Karpas-422 (cell line): ENCODE measurements at regions not wholly inside any gene's neighbourhood (a gene's known extent, or its start where the extent isn't known, plus 50 kb on each side); places are given as distances from the start of the nearest gene placed in this dataset.

ENCODE experiments used
- DNase-seq: peaks from one replicate; pipeline ENCODE4 v3.0.0-alpha.2; 2015
- H2AFZ ChIP-seq: fragments of 200-600 bp; sonication (generic); 2 replicates; pipeline ENCODE4 v1.6.1; 2014; ENCODE audit warnings: antibody characterized with exemption, low read length, mixed read lengths
- H3K27ac ChIP-seq: fragments of 200-600 bp; sonication (generic); 2 replicates; pipeline ENCODE4 v1.5.1; 2014; ENCODE audit warnings: mild to moderate bottlenecking, low read length, moderate library complexity
- H3K27me3 ChIP-seq: fragments of 200-600 bp; sonication (generic); 2 replicates; pipeline ENCODE4 v1.6.1; 2014; ENCODE audit warnings: low read length, mixed read lengths
- H3K36me3 ChIP-seq: fragments of 200-600 bp; sonication (generic); 2 replicates; pipeline ENCODE4 v1.6.1; 2014; ENCODE audit warnings: low read length, mixed read lengths; ENCODE audit not compliant: insufficient read depth
- H3K4me1 ChIP-seq: fragments of 200-600 bp; sonication (generic); 2 replicates; pipeline ENCODE4 v1.6.1; 2014; ENCODE audit warnings: mild to moderate bottlenecking, low read length, mixed read lengths
- H3K4me2 ChIP-seq: fragments of 200-600 bp; sonication (generic); 2 replicates; pipeline ENCODE4 v1.6.1; 2014; ENCODE audit warnings: low read length, low read depth, mild to moderate bottlenecking; ENCODE audit not compliant: poor library complexity, severe bottlenecking
- H3K4me3 ChIP-seq: fragments of 200-600 bp; sonication (generic); 2 replicates; pipeline ENCODE4 v1.5.1; 2014; ENCODE audit warnings: mild to moderate bottlenecking, antibody characterized with exemption, low read length, mixed read lengths
- H3K79me2 ChIP-seq: fragments of 200-600 bp; sonication (generic); 2 replicates; pipeline ENCODE4 v1.6.1; 2014; ENCODE audit warnings: mild to moderate bottlenecking, low read length, mixed read lengths
- H3K9ac ChIP-seq: fragments of 200-600 bp; sonication (generic); 2 replicates; pipeline ENCODE4 v1.6.0; 2014; ENCODE audit warnings: low read length
- H3K9me2 ChIP-seq: fragments of 200-600 bp; sonication (generic), shearing (Covaris generic); replicated peaks from 2 replicates; pipeline ENCODE4 v1.6.0; 2014; ENCODE audit warnings: mild to moderate bottlenecking, low read length, moderate library complexity; ENCODE audit not compliant: insufficient read depth
- H3K9me3 ChIP-seq: fragments of 300-700, 200-600 bp; sonication (generic); 2 replicates; pipeline ENCODE4 v1.6.1; 2014; ENCODE audit warnings: low read length, mixed read lengths
- H4K20me1 ChIP-seq: fragments of 200-600 bp; sonication (generic); 2 replicates; pipeline ENCODE4 v1.6.1; 2014; ENCODE audit warnings: mild to moderate bottlenecking, antibody characterized with exemption, low read length, low read depth; ENCODE audit not compliant: insufficient read depth

GRCh38 chr6:14459315-14459714, 341.7 kb downstream of the CD83 start:
- DNase-seq, result no peak
- H2AFZ ChIP-seq, result no peak overlapping the region

GRCh38 chr6:14460556-14460955, 343.0 kb downstream of the CD83 start:
- Histone ChIP-seq H3K4me3 (no peak overlapping the region), H3K27ac (no peak overlapping the region), H3K9ac (no peak overlapping the region), H3K79me2 (no peaks in the 10 kb centered on the region), H4K20me1 (no peaks in the 10 kb centered on the region), H3K36me3 (no peaks in the 10 kb centered on the region), H3K4me2 (no peak overlapping the region), H3K27me3 (no peaks in the 10 kb centered on the region), H3K9me2 (no peaks in the 10 kb centered on the region), H3K9me3 (no peaks in the 10 kb centered on the region), H3K4me1 (peaks cover 4% of the 10 kb centered on the region; the same call in 1 of the 2 replicates), H2AFZ (no peak overlapping the region)
- no peak for DNase-seq

More at GRCh38 chr6:14459315-14459714, 341.7 kb downstream of the CD83 start:
- peaks cover 4% of the 10 kb centered on the region; the same call in 1 of the 2 replicates for H3K4me1 ChIP-seq
- no peak overlapping the region for H3K4me3 ChIP-seq
- H3K9me3 ChIP-seq, result no peaks in the 10 kb centered on the region
- no peaks in the 10 kb centered on the region for H3K79me2 ChIP-seq
- no peaks in the 10 kb centered on the region for H4K20me1 ChIP-seq
- no peaks in the 10 kb centered on the region for H3K36me3 ChIP-seq
- no peaks in the 10 kb centered on the region for H3K9me2 ChIP-seq
- H3K9ac ChIP-seq, result no peak overlapping the region
- no peak overlapping the region for H3K4me2 ChIP-seq
- H3K27me3 ChIP-seq, result no peaks in the 10 kb centered on the region
- H3K27ac ChIP-seq, result no peak overlapping the region

- Histone ChIP-seq H2AFZ (no peak overlapping the region), H3K4me2 (no peak overlapping the region), H3K9me3 (no peaks in the 10 kb centered on the region), H3K79me2 (no peaks in the 10 kb centered on the region), H3K36me3 (no peaks in the 10 kb centered on the region), H3K9ac (no peak overlapping the region), H3K4me1 (peaks cover 4% of the 10 kb centered on the region; the same call in 1 of the 2 replicates), H4K20me1 (no peaks in the 10 kb centered on the region), H3K4me3 (no peak overlapping the region), H3K27ac (no peak overlapping the region), H3K27me3 (no peaks in the 10 kb centered on the region), H3K9me2 (no peaks in the 10 kb centered on the region)
- no peak for DNase-seq
Observed at GRCh38 chr6:14462135-14462534, 344.6 kb downstream of the CD83 start.

GRCh38 chr6:14462566-14462965, 345.0 kb downstream of the CD83 start:
- peaks cover 4% of the 10 kb centered on the region; the same call in 1 of the 2 replicates for H3K4me1 ChIP-seq
- DNase-seq, result no peak
- no peaks in the 10 kb centered on the region for H3K9me3 ChIP-seq
- no peaks in the 10 kb centered on the region for H3K36me3 ChIP-seq
- H3K27me3 ChIP-seq, result no peaks in the 10 kb centered on the region
- no peaks in the 10 kb centered on the region for H3K9me2 ChIP-seq
- H4K20me1 ChIP-seq, result no peaks in the 10 kb centered on the region
- no peak overlapping the region for H2AFZ ChIP-seq
- no peaks in the 10 kb centered on the region for H3K79me2 ChIP-seq
- no peak overlapping the region for H3K4me3 ChIP-seq
- H3K9ac ChIP-seq, result no peak overlapping the region
- no peak overlapping the region for H3K27ac ChIP-seq
- no peak overlapping the region for H3K4me2 ChIP-seq

DNA sequence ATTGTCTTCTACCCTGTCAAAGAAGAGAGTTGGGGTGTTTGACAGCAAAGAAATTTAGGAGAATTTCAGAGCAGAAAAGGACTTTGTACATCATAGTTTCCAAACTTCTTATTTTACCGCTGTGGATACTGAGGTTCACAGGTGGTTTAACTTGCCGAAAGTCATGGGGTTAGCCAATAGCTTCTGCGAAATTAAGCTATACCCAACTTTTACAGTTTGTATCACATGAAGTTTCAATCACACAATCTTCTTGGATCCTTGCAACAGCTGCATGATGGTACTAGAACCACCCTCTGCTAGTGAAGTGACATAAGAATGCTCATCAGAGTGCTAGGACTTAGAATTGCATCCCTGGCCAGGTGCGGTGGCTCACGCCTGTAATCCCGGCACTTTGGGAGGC, 345.5 kb downstream of the CD83 start:
- H2AFZ ChIP-seq, result no peak overlapping the region
- H3K9me3 ChIP-seq, result no peaks in the 10 kb centered on the region
- H4K20me1 ChIP-seq, result no peaks in the 10 kb centered on the region
- H3K4me2 ChIP-seq, result no peak overlapping the region
- no peak overlapping the region for H3K4me3 ChIP-seq
- no peaks in the 10 kb centered on the region for H3K27me3 ChIP-seq
- H3K9ac ChIP-seq, result no peak overlapping the region
- no peaks in the 10 kb centered on the region for H3K9me2 ChIP-seq
- no peaks in the 10 kb centered on the region for H3K79me2 ChIP-seq
- no peak for DNase-seq
- peaks cover 4% of the 10 kb centered on the region; the same call in 1 of the 2 replicates for H3K4me1 ChIP-seq
- no peak overlapping the region for H3K27ac ChIP-seq
- no peaks in the 10 kb centered on the region for H3K36me3 ChIP-seq

- Histone ChIP-seq H4K20me1 (no peaks in the 10 kb centered on the region), H3K4me1 (no peaks in the 10 kb centered on the region), H3K4me2 (no peak overlapping the region), H3K4me3 (no peak overlapping the region), H3K36me3 (no peaks in the 10 kb centered on the region), H3K9me2 (no peaks in the 10 kb centered on the region), H2AFZ (no peak overlapping the region), H3K27me3 (no peaks in the 10 kb centered on the region), H3K9me3 (no peaks in the 10 kb centered on the region), H3K27ac (no peak overlapping the region), H3K79me2 (no peaks in the 10 kb centered on the region), H3K9ac (no peak overlapping the region)
- DNase-seq, result no peak
Observed at GRCh38 chr6:14464055-14464454, 346.5 kb downstream of the CD83 start.

DNA sequence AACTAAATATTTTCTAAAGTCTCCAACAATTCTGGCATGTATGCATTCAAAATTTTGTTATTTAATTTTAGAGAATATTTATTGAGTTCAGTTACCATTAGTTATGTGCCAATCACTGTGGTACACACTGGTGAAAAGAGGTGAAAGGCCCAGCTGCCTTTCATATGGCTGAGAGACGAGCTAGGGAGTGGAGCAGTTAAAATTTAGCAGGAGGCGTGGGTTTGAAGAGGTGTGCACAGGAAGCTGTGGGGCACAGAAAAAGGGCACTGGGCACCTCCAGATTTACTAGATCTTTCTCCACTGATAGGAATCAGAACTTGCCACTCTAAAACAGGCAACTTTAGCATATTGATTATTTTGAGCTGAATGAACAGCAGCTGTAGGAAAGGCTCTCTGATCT, 347.1 kb downstream of the CD83 start:
- Histone ChIP-seq H3K9ac (no peak overlapping the region), H3K9me2 (no peaks in the 10 kb centered on the region), H3K9me3 (no peaks in the 10 kb centered on the region), H3K4me2 (no peak overlapping the region), H4K20me1 (no peaks in the 10 kb centered on the region), H3K79me2 (no peaks in the 10 kb centered on the region), H2AFZ (no peak overlapping the region), H3K4me1 (no peaks in the 10 kb centered on the region), H3K36me3 (no peaks in the 10 kb centered on the region), H3K4me3 (no peak overlapping the region), H3K27ac (no peak overlapping the region), H3K27me3 (0 out of 2 replicates have a peak, but pooled peaks cover 3% of the 10 kb centered on the region)
- no peak for DNase-seq

GRCh38 chr6:14466278-14466677, 348.7 kb downstream of the CD83 start:
- Histone ChIP-seq H3K9me3 (no peaks in the 10 kb centered on the region), H3K79me2 (no peaks in the 10 kb centered on the region), H3K4me2 (no peak overlapping the region), H3K9me2 (no peaks in the 10 kb centered on the region), H3K4me3 (no peak overlapping the region), H3K27me3 (0 out of 2 replicates have a peak, but pooled peaks cover 4% of the 10 kb centered on the region), H3K4me1 (no peaks in the 10 kb centered on the region), H4K20me1 (no peaks in the 10 kb centered on the region), H2AFZ (no peak overlapping the region), H3K36me3 (no peaks in the 10 kb centered on the region), H3K27ac (no peak overlapping the region), H3K9ac (no peak overlapping the region)
- DNase-seq, result no peak

GRCh38 chr6:14467591-14467990, 350.0 kb downstream of the CD83 start:
- Histone ChIP-seq H3K36me3 (no peaks in the 10 kb centered on the region), H3K9me2 (no peaks in the 10 kb centered on the region), H2AFZ (no peak overlapping the region), H3K27ac (no peak overlapping the region), H3K4me1 (no peaks in the 10 kb centered on the region), H3K27me3 (0 out of 2 replicates have a peak, but pooled peaks cover 4% of the 10 kb centered on the region), H4K20me1 (no peaks in the 10 kb centered on the region), H3K4me3 (no peak overlapping the region), H3K79me2 (no peaks in the 10 kb centered on the region), H3K9ac (no peak overlapping the region), H3K4me2 (no peak overlapping the region), H3K9me3 (no peaks in the 10 kb centered on the region)
- no peak for DNase-seq
